ENCODE measurements at regions not wholly inside any gene's neighbourhood (a gene's known extent, or its start where the extent isn't known, plus 50 kb on each side); places are given as distances from the start of the nearest gene placed in this dataset.

DNA sequence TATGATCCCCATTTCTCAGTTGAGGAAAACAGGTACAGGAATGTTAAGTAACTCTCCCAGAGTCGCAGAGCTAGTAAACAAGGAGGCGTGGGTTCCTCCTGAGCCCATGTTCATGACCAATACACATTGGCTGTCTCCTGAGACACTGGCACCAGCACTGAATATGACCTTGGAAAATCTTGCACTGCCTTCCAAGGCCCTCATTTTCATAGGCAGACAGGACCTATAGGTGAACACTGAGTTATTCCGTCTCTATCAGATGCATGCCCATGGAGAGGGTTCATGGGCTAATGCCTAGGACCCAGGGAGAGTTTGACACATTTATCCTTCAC, 504.8 kb downstream of the RFC3 start:
- no peak for DNase-seq

DNA sequence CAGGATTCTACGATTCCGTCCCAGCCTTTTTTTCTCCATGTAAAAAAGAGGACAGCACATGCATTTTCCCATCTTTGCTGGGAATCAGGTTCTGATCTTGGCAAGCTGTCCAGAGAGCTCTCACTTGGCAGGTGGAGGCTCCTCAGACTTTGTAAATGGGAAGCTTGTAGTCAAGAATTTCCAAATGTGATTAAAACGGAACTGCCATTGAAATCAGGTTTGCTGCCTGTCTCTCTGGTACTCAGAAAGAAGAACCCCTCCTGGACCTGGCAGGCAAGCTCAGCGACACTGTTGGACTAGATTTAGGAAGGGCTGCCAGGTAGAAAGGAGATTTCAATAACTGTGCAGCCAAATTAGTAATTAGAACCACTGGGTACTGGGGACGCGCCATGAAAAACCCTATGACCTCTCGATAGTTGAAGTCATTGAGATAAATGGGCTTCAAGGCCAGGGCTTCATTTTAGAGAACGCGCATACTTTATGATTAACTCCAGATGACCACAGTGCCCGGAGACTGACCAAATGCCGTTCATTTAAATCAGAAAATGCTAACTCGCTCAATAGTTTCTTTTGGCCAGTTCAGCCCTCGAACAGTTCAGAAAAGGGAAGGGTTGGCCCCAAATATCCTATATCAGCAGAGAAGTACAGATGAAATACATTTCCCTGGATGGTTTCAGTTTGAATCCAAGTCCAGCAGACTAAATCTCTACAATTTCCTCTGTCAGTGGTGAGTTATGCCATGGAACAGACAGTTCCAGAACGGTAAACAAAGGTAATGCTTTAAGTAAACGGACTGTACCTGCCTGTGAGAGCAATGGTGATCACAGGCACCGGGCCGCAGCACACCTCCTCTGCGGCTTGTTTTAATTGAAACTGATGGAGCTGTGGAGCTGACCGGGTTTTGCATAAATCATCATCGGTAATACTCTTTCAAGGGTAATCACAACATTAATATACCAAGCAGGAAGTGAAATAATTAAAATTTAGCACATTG, 517.4 kb downstream of the RFC3 start:
- DNase-seq: no peak

DNA sequence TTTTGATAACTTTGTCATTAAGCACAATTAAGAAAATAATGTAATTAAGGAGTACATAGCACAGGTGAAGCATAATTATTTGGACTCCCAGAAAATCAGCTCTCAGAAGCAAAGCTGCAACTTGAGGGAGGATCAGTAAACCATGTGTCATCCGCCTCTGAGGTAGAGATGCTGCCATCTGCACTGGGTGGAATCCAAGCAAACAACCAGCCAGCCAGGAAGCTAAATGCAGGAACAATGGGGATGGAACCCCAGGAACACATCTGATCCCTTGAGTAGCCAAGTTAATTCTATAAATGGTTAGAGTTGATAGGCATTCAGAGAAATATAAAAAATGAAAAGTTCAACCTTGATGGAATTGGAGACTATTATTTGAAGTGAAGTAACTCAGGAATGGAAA, 520.2 kb downstream of the RFC3 start:
- no peak for DNase-seq

DNA sequence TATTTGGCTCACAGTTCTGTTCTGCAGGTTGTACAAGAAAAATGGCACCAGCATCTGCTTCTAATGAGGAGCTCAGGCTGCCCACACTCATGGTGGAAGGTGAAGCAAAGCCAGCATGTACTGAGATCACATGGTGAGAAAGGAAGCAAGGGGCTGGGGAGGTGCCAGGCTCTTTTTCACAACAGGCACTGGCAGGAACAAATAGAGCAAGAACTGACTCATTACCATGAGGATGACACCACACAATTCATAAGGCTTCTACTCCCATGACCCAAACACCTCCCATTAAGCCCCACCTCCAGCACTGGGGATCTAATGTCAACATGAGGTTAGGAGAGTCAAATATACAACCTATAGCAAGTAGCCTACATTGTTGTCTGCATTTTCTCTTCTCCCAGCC, 522.6 kb downstream of the RFC3 start:
- no peak for DNase-seq

DNA sequence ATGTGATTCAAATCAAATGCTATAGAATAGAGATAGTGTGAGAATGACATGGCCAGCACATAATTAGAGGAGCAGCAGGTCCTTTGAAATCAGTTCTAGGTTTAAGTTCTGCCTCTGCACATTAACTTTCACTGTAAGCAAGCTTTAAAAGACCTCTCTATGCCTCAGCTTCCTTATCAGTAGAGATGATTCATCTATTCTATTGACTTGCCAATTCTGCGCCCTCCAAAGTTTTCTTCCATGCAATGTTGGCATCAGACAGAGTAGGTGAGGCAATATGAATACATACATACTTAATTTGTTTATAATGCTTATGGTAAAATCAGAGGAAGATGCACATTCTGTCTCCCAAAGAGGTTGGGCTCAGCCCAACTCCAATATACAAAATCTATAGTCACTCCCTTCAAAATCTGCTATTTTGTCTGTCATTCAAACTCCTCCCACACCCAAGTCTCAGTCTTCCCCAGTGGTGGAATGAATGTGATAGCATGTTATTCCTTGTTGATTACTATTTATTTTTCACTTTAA, 525.5 kb downstream of the RFC3 start:
- DNase-seq: no peak

DNA sequence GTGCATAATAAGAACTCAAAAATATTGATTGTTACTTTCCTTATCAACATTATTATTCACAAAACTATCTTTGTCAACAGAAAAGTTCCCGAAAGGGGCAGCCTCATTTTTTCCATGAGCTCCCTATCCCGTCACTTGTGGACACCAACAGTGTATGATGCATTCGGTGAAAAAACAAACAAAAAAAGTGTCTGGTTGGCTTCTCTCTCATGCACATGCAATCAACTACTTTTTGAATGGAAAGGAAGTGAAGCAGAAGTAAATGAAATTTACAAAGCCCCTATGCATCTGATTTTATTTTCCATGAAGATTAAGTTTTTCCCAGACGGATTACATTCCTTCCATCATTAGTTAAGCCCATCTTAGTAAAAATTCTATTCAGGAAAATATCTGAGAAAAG, 526.9 kb downstream of the RFC3 start:
- no peak for DNase-seq

DNA sequence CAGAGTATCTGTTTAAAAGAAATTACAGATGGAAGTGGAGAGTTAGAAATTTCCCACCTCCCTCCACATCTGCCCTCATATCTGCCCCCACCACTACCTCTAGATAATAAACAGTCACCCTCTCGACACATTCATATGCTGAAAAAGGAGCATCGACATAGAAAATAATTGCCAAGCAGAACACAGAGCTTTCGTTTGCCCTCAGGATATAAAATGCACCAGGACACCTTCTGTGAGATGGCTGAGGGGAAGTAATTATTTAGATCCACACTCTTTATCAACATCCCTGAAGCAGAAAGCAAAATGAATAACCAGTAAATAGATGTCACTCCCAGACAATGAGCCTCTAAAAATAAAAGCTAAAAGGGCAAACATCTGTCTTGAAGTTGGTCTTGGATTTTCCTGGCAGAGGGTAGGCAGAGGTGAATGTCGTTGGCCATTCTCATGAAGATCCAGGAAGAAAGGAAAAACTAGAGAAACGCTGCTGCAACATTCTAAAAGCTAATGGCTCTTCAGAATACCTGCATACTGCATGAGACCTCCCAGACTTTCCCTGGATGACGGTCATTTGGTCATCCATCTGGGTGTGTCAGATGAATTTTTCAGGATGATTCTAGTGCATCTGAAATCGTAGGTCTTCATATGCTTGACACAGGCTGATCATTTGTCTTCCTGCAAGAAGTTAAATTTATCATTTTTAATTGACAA, 527.5 kb downstream of the RFC3 start:
- no peak for DNase-seq

DNA sequence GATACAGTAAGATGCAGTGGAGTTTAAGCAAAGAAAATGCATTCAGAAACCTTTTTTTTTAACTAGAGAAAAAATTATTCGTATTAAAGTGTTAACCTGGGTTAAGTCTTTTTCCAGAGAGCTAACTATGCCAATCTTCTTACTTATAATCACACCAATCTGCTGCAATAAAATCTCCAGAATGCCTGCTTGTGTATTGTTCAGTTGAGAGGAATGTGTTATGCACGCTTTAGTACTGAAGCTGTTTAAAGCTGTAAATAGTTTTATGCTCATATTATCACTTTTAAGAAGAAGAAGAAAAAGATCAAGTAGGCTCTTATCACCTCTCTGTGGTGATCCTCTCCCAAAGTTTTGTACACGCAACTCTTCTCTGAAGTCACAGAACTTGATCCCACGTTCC, 528.7 kb downstream of the RFC3 start:
- DNase-seq: peak; percentile 68

DNA sequence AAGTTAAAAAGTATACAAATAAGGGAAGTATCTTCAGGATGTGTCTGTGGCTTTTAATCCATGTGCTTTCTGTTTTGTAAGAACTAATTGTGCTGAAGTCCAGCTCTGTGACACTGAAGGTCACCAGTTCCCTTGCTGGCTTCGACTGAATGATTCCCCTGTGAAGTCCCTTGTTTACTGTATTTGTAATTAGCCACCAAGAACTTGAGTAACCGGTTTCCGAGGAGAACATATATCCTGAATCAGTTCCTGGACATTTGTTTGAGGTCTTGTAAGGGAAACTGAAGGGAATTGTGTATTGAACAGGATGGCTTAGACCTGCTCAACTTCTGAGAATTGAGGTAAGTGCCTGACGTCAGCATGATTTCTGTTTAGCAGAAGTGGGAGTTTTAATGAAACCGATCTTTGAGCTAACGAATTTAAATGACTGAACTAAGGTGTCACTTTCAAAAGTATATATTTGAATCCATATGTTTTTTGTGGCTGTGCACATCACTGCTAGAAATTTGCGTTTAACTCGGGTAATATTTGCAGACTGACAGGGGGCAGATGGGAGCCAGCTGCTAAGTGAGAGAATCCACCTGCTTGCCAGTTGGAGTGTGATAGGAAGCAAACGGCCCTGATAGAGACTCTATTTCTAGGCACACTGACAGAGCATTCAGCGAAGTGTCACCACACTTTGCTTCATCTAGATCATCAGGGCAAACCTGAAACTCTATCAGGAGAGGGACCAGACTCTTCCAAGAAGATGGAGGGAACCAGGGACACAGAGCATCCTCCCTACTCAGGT, 530.0 kb downstream of the RFC3 start:
- DNase-seq: no peak

DNA sequence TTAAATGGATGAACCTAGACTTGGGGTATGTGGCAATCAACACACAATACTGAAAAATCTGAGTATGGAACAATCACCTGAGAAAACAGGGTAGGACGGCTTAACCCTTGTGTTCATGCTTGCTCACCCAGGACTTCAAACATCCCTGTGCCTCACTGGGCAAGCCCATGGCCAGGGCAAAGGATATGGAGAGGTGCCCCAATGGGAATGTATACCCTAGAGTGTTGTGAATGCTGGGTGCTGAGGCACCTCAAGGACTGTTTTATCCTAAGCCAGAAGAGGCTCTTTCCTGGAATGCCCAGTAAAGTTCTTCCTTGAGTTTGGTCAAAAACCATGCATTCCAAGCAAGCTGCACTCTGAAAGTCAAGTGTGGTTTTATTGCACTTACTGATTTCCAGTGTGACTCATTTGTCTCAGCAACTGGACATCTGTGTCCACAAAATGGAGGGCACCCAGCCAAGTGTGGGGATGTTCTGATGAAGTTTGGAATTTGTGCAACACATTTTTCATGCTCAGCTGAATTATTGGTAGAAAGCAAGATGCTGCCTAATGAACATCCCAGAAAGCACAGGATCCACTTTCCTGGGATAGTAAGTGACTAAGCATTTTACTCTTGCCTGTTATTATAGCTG, 531.3 kb downstream of the RFC3 start:
- DNase-seq: peak; percentile 100

DNA sequence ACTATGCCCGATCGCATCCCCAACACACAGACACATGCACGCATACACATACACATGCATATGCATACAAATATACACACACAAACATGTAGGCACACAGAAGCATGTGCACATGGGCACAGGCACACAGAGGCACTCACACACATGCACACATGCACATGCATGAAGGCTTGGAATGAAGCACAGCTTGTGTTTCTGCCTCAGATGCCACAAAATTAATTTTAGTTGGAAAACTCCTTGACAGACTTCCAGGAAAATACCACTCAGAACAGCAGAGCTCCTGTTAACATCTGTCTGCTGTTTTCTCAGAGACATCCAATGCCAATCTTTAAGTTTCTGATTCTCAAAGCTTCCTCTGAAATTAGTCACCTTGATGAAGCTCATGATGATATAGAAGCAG, 532.7 kb downstream of the RFC3 start:
- peak; percentile 31 for DNase-seq

DNA sequence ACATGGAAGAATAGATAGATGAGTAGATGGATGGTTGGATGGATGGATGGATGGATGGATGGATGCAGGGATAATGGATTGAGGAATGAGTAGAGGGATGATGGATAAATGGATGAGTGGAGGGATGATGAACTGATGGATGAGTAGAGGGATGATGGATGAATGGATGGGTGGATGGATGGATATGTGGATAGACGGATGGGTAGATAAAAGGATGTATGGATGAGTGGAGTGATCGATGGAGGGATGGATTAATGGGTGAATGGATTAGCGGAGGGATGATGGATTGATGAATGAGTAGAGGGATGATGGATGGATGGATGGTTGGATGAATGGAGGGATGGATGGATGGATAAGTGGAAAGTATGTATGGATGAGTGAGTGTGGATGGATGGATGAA, 533.2 kb downstream of the RFC3 start:
- no peak for DNase-seq

DNA sequence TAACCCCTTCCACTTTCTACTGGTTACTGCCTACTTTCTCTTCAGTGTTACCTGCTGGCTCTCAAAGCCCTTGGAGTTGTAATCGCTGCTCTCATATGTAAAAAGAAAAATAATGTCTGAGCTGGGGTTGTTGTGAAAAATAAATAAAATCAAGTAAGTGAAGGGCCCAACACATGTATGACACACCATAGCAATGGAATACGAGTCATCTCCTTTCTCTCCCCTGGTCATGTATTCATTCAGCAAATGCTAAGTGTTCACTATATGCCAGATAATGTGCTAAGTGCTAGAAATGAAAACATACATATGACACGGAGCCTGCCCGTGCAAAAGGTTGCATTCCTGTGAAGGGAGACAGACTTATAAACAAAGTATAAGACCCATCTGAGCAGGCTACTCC, 535.0 kb downstream of the RFC3 start:
- DNase-seq: no peak

DNA sequence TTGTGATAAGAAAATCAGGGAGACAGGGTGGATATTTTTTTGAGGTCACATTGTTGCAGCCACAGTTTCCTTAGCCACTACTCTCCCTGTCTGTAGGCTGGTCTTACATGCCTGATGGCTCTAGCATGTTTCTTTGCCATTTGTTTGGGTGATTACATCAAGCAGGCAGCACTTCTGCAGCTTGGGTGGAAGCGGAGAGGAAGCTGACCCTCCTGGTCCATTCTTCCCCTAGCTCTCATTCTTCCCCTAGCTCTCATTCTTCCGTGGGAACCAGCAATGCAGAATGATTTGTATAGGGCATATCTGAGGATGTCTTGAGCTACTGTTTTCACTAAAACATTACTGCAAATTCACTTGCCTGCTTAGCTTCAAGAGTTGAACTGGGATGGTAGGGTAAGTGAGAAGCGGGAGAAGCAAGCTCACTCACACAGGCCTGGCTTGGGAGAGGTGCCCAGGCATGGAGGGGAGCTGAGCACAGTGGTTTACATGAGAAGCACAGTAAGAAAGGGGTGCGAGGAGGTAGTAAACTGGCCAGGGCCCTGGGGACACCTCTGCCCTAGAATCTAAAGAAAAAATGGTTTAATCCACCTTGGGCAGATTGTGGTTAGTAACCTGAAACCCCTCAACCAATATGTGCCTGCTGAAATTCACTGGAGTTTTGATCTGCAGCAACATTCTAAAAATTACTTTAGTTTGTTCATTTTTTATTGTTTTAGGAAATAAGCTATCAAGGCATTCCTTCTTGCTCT, 538.9 kb downstream of the RFC3 start:
- no peak for DNase-seq

DNA sequence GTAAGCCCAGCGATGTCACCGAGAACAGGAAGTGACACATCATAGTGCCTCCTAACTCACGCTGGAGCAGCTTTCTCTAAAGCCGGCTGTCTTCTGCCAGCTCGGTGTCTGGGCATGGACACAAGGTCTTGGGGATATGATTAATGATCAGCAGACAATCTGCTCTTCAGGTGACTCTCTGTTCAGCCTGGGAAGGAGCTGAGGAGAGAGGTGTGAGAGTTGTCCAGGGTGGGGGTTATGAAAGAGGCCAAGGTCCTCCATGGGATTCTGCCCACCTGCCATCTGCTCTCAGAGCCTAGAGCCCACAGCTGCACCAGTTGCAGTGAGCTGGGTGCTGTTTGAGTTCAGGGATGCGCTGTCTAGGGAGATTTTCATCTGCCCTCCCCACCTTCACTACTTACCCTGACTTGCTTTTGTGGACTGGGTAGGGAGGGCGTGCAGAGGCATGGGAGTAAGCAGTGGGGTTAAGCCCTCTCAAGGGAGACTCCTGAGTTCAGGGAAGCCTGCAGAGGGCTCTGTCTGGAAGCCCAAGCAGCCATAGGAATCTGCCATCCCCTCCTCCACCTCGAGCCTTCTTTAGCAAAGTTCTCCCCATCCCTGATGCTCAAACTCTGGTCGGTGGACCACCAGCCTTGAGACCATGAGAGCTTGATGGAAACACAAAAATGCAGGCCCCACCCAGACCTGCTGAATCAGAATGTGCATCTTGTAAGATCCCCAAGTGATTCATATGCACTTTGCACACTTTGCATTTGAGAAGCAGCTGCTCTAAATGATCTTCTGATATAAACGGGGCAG, 539.7 kb downstream of the RFC3 start:
- DNase-seq: peak; percentile 83

DNA sequence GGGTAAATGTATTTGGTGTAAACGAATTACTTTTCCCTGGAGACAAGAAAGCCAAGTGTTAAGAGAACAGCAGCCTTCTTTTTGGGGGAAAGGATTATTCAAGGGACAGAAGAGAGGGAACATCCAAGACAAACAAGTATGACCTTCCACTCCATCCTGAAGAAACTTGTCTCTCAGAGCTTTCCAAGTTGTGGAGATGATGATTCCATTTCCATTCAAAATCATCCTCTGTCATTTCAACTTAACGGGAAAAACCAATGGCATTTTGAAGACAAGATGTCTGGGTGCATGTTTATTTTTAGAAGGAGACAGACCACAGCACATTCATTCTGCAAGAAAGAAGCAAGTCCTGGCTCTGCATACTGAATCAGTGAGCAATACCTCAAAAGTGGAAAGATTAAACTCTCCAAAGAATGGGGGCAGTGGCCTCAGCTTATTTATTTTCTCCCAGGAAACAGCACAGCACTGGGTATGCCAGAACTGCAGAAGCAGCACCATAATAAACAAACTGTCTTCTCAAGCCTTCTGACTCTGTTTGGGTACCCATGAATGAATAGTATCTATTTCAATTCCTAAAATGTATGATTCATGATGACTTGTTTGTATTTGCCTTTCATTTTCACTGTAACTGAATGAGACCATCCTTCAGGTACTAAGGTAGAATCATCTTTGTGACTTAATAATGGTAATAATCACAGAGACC, 541.0 kb downstream of the RFC3 start:
- DNase-seq: peak; percentile 85

DNA sequence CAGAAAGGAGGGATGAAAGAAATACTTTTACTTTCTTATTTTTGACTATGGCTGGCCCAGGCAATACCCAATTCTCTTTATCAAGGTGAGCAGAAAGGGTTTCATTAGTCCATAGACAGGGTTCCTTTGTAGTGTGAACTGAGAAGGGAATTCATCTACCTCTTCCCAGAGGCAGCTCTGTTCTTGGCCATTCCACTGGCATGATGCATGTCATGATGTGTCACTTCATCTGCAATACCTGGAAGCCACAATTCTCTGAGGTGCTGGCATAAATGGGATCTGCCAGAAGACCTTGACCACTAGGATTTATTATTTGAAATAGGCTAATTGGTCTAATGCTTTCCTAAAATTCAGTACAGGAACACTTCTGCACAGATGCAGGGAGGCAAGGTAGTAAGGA, 542.8 kb downstream of the RFC3 start:
- DNase-seq: no peak

DNA sequence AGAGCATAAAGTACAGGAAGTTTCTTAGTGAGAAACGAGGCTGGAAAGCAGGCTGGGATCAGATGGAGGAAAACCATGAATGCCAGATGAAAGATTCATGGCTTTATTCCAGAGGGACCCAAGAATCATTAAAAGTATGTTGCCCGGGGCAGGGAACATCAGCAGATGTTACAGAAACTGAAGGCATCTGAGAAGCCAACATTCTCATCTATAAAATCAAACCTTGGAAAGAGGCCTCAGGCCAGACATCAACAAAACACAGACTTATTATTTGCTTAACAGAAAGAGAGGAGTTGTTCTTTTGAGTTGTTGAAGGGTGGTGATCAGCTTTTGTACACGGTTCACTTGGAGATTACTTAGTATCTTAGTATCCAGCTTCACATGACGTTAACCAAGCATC, 543.6 kb downstream of the RFC3 start:
- DNase-seq: peak; percentile 75

DNA sequence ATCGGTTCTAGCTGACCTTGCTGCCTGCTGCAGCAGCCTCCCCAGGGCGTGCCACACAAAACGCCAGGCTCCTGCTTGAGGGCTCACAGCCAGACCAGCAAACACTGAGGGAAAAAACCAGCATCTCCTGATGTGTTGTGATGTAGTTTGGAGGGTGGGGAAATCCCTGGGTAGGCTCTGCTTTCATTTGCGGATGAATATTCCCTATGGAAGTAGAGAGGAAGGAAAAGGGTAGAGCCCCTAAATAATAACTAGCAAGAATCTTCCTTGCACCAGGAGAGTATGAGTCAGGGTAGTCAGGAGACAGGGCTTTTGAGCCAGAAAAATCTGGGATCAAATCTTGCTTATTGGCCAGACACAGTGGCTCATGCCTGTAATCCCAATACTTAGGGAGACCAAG, 545.3 kb downstream of the RFC3 start:
- DNase-seq: no peak

DNA sequence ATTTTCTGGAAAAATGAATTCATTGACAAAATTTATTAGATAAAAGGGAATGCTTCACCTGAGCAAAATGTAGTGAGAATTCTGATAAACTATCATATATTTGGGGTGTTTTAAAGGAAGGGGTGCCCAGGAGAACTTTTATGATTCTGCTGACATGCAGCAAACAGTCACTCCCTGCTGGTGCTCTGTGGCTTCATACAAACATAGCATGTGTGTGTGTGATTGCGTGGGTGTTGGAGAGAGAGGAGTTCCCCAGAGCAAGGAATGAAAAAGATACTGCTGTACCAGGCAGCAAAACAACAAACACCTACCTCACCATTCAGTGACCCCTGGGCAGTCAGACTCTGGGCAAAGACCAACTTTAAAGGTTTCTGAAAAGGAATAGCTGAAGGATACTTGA, 546.7 kb downstream of the RFC3 start:
- no peak for DNase-seq
